ENCODE measurements at regions not wholly inside any gene's neighbourhood (a gene's known extent, or its start where the extent isn't known, plus 50 kb on each side); places are given as distances from the start of the nearest gene placed in this dataset.
"Not testable (repeated sequence)": the region's sequence is repeated elsewhere in the genome, so short reads cannot be mapped to it uniquely, and the experiment has no call there.

GRCh38 chr4:104642521-104642920 lies 147.8 kb upstream of the CXXC4 start:
- intact Hi-C loops (cut with micrococcal nuclease), result no loop called here
- H3K36me3 Mint-ChIP-seq (ENCODE audit: insufficient read depth, unreplicated experiment), result no peaks in the 10 kb centered on the region
- no peaks in the 10 kb centered on the region for H3K4me1 Mint-ChIP-seq (ENCODE audit: insufficient read depth, unreplicated experiment)
- ChIA-PET POLR2A (no interaction called here), CTCF (no interaction called here)
- no peaks in the 10 kb centered on the region for H3K27me3 Mint-ChIP-seq (ENCODE audit: insufficient read depth, unreplicated experiment)
- no peak for DNase-seq (ENCODE audit: unreplicated experiment)
- no peak overlapping the region for H3K4me3 Mint-ChIP-seq (ENCODE audit: unreplicated experiment)
- TF ChIP-seq CTCF (IDR thresholded peaks at IDR 0.05; ENCODE audit: unreplicated experiment), result no peak
- BruUV-seq (replicated peaks), result no TSS peak
- H3K27ac Mint-ChIP-seq (ENCODE audit: low read depth, unreplicated experiment), result no peak overlapping the region
- no peaks in the 10 kb centered on the region for H3K9me3 Mint-ChIP-seq (ENCODE audit: unreplicated experiment)

- POLR2A ChIA-PET, result no interaction called here
- intact Hi-C loops (cut with micrococcal nuclease), result no loop called here
- CTCF ChIA-PET, result no interaction called here
- H3K4me1 Mint-ChIP-seq (ENCODE audit: insufficient read depth, unreplicated experiment), result no peaks in the 10 kb centered on the region
- H3K4me3 Mint-ChIP-seq (ENCODE audit: unreplicated experiment), result no peak overlapping the region
- H3K9me3 Mint-ChIP-seq (ENCODE audit: unreplicated experiment), result no peaks in the 10 kb centered on the region
- no peaks in the 10 kb centered on the region for H3K36me3 Mint-ChIP-seq (ENCODE audit: insufficient read depth, unreplicated experiment)
- no TSS peak for BruUV-seq (replicated peaks)
- H3K27me3 Mint-ChIP-seq (ENCODE audit: insufficient read depth, unreplicated experiment), result no peaks in the 10 kb centered on the region
- no peak for DNase-seq (ENCODE audit: unreplicated experiment)
- no peak overlapping the region for H3K27ac Mint-ChIP-seq (ENCODE audit: low read depth, unreplicated experiment)
- TF ChIP-seq CTCF (IDR thresholded peaks at IDR 0.05; ENCODE audit: unreplicated experiment), result no peak
These were observed 149.1 kb upstream of the CXXC4 start for GRCh38 chr4:104643805-104644204.

- no peaks in the 10 kb centered on the region for H3K27me3 Mint-ChIP-seq (ENCODE audit: insufficient read depth, unreplicated experiment)
- no peak for DNase-seq (ENCODE audit: unreplicated experiment)
- CTCF ChIA-PET, result interaction anchor here (0.7 to 1.3 kb wide), 2 partner anchors 15 to 39 kb away, joined by 3 to 4 read pairs; no protein-coding TSS in a partner anchor
- no peak overlapping the region for H3K27ac Mint-ChIP-seq (ENCODE audit: low read depth, unreplicated experiment)
- H3K4me3 Mint-ChIP-seq (ENCODE audit: unreplicated experiment), result no peak overlapping the region
- no peak for TF ChIP-seq CTCF (IDR thresholded peaks at IDR 0.05; ENCODE audit: unreplicated experiment)
- BruUV-seq (replicated peaks), result no TSS peak
- intact Hi-C loops (cut with micrococcal nuclease), result no loop called here
- POLR2A ChIA-PET, result no interaction called here
- no peaks in the 10 kb centered on the region for H3K9me3 Mint-ChIP-seq (ENCODE audit: unreplicated experiment)
- H3K36me3 Mint-ChIP-seq (ENCODE audit: insufficient read depth, unreplicated experiment), result no peaks in the 10 kb centered on the region
- no peaks in the 10 kb centered on the region for H3K4me1 Mint-ChIP-seq (ENCODE audit: insufficient read depth, unreplicated experiment)
These were observed 154.9 kb upstream of the CXXC4 start for GRCh38 chr4:104649631-104650030.

GRCh38 chr4:104662269-104662668 lies 167.6 kb upstream of the CXXC4 start:
- BruUV-seq (replicated peaks); H3K36me3 Mint-ChIP-seq (ENCODE audit: insufficient read depth, unreplicated experiment); H3K27ac Mint-ChIP-seq (ENCODE audit: low read depth, unreplicated experiment); H3K27me3 Mint-ChIP-seq (ENCODE audit: insufficient read depth, unreplicated experiment); DNase-seq (ENCODE audit: unreplicated experiment); CTCF ChIA-PET; POLR2A ChIA-PET; intact Hi-C loops (cut with micrococcal nuclease); H3K4me3 Mint-ChIP-seq (ENCODE audit: unreplicated experiment); H3K4me1 Mint-ChIP-seq (ENCODE audit: insufficient read depth, unreplicated experiment): not testable (repeated sequence)
- peaks cover 13% of the 10 kb centered on the region for H3K9me3 Mint-ChIP-seq (ENCODE audit: unreplicated experiment)

- Mint-ChIP-seq H3K9me3 (ENCODE audit: unreplicated experiment) (no peaks in the 10 kb centered on the region), H3K4me3 (ENCODE audit: unreplicated experiment) (no peak overlapping the region), H3K4me1 (ENCODE audit: insufficient read depth, unreplicated experiment) (no peaks in the 10 kb centered on the region), H3K27ac (ENCODE audit: low read depth, unreplicated experiment) (no peak overlapping the region), H3K27me3 (ENCODE audit: insufficient read depth, unreplicated experiment) (no peaks in the 10 kb centered on the region), H3K36me3 (ENCODE audit: insufficient read depth, unreplicated experiment) (no peaks in the 10 kb centered on the region)
- BruUV-seq (replicated peaks), result no TSS peak
- ChIA-PET CTCF (no interaction called here), POLR2A (no interaction called here)
- intact Hi-C loops (cut with micrococcal nuclease), result no loop called here
- DNase-seq (ENCODE audit: unreplicated experiment), result no peak
- no peak for TF ChIP-seq CTCF (IDR thresholded peaks at IDR 0.05; ENCODE audit: unreplicated experiment)
These were observed 182.4 kb upstream of the CXXC4 start for GRCh38 chr4:104677116-104677515.

All from MCF 10A (cell line).